DOHH2 (cell line): ENCODE measurements at regions not wholly inside any gene's neighbourhood (a gene's known extent, or its start where the extent isn't known, plus 50 kb on each side); places are given as distances from the start of the nearest gene placed in this dataset.
"Not testable (repeated sequence)": the region's sequence is repeated elsewhere in the genome, so short reads cannot be mapped to it uniquely, and the experiment has no call there.

ENCODE experiments used
- H3F3A ChIP-seq: fragments of 200-600 bp; sonication (generic), shearing (Covaris generic); 2 replicates; pipeline ENCODE4 v1.6.0; 2016; ENCODE audit warnings: antibody characterized with exemption, mild to moderate bottlenecking; ENCODE audit not compliant: control insufficient read depth, insufficient read depth
- H3K27ac ChIP-seq: fragments of 200-600 bp; sonication (generic); 2 replicates; pipeline ENCODE4 v1.5.1; 2014; ENCODE audit warnings: low read depth, mild to moderate bottlenecking, low read length, moderate library complexity
- H3K27me3 ChIP-seq: fragments of 200-600 bp; sonication (generic); 2 replicates; pipeline ENCODE4 v1.6.1; 2014; ENCODE audit warnings: mild to moderate bottlenecking, low read length, mixed read lengths; ENCODE audit not compliant: control insufficient read depth
- H3K36me3 ChIP-seq: fragments of 200-600 bp; sonication (generic); 2 replicates; pipeline ENCODE4 v1.6.1; 2014; ENCODE audit warnings: mild to moderate bottlenecking, low read length, moderate library complexity, mixed read lengths; ENCODE audit not compliant: control insufficient read depth
- H3K4me1 ChIP-seq: fragments of 200-600 bp; sonication (generic); 2 replicates; pipeline ENCODE4 v1.6.1; 2014; ENCODE audit warnings: mild to moderate bottlenecking, low read length, mixed read lengths; ENCODE audit not compliant: control insufficient read depth
- H3K4me2 ChIP-seq: fragments of 200-600 bp; sonication (generic); 2 replicates; pipeline ENCODE4 v1.6.0; 2014; ENCODE audit warnings: mild to moderate bottlenecking, low read length, moderate library complexity
- H3K4me3 ChIP-seq: fragments of 200-600 bp; sonication (generic); 2 replicates; pipeline ENCODE4 v1.5.1; 2014; ENCODE audit warnings: mild to moderate bottlenecking, low read length, mixed read lengths
- H3K79me2 ChIP-seq: fragments of 200-600 bp; sonication (generic); 2 replicates; pipeline ENCODE4 v1.6.1; 2014; ENCODE audit warnings: mild to moderate bottlenecking, low read length, mixed read lengths; ENCODE audit not compliant: control insufficient read depth
- H3K9me2 ChIP-seq: fragments of 200-600 bp; sonication (generic); replicated peaks from 2 replicates; pipeline ENCODE4 v1.6.1; 2014; ENCODE audit warnings: mild to moderate bottlenecking, low read length, mixed read lengths; ENCODE audit not compliant: control insufficient read depth
- H3K9me3 ChIP-seq: fragments of 200-600 bp; sonication (generic); 2 replicates; pipeline ENCODE4 v1.6.1; 2014; ENCODE audit warnings: antibody characterized with exemption, low read length, mixed read lengths; ENCODE audit not compliant: control insufficient read depth, insufficient read depth
- H4K20me1 ChIP-seq: fragments of 200-600 bp; sonication (generic); 2 replicates; pipeline ENCODE4 v1.6.0; 2014; ENCODE audit warnings: low read depth, mild to moderate bottlenecking, antibody characterized with exemption, low read length, moderate library complexity; ENCODE audit not compliant: control insufficient read depth, insufficient read depth
- EZH2phosphoT487 ChIP-seq: fragments of 200-600 bp; sonication (generic); IDR thresholded peaks from 2 replicates; pipeline ENCODE4 v1.6.1; 2017; ENCODE audit warnings: borderline replicate concordance, mild to moderate bottlenecking, antibody characterized with exemption, low read length, moderate library complexity, mixed read lengths
- TF ChIP-seq, protein P1 (sequence below): fragments of 200-600 bp; sonication (generic); IDR thresholded peaks from one replicate; pipeline ENCODE4 v1.5.1; 2014; ENCODE audit warnings: antibody characterized with exemption, mild to moderate bottlenecking, low read depth, low read length; ENCODE audit not compliant: poor library complexity, severe bottlenecking

DNA sequence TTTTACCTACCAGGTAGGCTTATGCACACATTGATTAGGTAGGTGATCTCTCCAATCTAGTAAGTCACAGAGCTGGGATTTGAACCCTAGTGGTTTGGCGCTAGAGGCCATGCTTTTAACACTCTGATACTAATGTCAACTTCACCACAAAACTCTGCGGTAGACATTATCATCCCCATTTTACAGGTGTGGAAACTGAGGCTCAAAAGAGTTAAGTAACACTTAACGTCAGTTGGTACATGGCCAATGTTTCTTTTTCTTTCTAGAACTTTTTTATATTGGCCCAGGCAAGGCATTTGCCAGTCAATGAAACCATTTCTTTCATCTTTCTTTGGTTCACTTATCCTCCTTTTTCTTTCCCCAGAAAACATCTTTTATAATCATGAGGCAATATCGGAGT, 95.9 kb upstream of the KIF26B start:
- Histone ChIP-seq H3K9me3 (no peaks in the 10 kb centered on the region), H3K79me2 (no peaks in the 10 kb centered on the region), H3K4me3 (no peak overlapping the region), H3K4me2 (no peak overlapping the region), H3K9me2 (no peaks in the 10 kb centered on the region), H3K27ac (no peak overlapping the region), H3K27me3 (no peaks in the 10 kb centered on the region), H3K4me1 (no peaks in the 10 kb centered on the region), H4K20me1 (no peaks in the 10 kb centered on the region), H3K36me3 (no peaks in the 10 kb centered on the region), H3F3A (no peaks in the 10 kb centered on the region)
- no peak for TF ChIP-seq EZH2phosphoT487
- TF ChIP-seq, protein P1, sequence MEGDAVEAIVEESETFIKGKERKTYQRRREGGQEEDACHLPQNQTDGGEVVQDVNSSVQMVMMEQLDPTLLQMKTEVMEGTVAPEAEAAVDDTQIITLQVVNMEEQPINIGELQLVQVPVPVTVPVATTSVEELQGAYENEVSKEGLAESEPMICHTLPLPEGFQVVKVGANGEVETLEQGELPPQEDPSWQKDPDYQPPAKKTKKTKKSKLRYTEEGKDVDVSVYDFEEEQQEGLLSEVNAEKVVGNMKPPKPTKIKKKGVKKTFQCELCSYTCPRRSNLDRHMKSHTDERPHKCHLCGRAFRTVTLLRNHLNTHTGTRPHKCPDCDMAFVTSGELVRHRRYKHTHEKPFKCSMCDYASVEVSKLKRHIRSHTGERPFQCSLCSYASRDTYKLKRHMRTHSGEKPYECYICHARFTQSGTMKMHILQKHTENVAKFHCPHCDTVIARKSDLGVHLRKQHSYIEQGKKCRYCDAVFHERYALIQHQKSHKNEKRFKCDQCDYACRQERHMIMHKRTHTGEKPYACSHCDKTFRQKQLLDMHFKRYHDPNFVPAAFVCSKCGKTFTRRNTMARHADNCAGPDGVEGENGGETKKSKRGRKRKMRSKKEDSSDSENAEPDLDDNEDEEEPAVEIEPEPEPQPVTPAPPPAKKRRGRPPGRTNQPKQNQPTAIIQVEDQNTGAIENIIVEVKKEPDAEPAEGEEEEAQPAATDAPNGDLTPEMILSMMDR, result no peak

DNA sequence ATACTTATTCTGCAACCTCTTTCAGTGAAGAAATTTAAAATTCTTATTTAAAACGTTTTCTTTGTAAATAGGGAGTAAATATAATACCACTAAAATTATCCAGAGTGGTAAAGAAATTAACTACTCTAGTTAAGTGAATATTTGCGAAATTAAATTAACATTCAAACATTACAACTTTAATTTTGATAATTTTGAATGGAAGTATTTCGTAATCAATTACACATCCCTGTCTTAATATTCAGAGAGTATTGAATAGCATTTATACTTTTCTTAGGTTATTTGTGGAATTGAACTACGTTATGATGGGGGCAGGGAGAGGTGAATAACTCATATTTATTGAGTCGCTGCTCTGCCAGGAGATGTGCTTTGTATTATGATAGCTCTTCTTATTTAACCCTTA, 96.3 kb upstream of the KIF26B start:
- Histone ChIP-seq H3K4me3 (no peak overlapping the region), H3K4me1 (no peaks in the 10 kb centered on the region), H3K4me2 (no peak overlapping the region), H4K20me1 (no peaks in the 10 kb centered on the region), H3F3A (no peaks in the 10 kb centered on the region), H3K27ac (no peak overlapping the region), H3K27me3 (no peaks in the 10 kb centered on the region), H3K79me2 (no peaks in the 10 kb centered on the region), H3K9me2 (no peaks in the 10 kb centered on the region), H3K9me3 (no peaks in the 10 kb centered on the region), H3K36me3 (no peaks in the 10 kb centered on the region)
- TF ChIP-seq EZH2phosphoT487, result no peak
- TF ChIP-seq, protein P1, result no peak

DNA sequence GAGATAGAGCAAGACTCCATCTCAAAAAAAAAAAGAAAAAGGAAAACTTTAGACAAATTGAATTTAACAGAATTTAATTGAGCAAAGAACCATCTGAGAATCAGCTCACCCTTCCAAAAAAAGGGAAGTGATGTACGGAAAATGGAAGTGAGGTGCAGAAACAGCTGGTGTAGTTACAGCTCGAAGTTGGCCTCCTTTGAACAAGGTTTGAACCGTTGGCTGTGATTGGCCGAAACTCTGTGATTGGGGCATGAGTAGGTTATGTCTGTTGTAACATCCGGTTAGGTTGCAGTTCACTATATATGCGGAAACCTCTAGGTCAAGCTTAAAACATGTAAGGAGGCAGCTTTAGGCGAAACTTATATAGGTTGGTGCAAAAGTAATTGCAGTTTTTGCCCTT, 97.9 kb upstream of the KIF26B start:
- Histone ChIP-seq H3K4me2 (no peak overlapping the region), H3K27ac (no peak overlapping the region), H3F3A (no peaks in the 10 kb centered on the region), H3K4me1 (no peaks in the 10 kb centered on the region), H3K79me2 (no peaks in the 10 kb centered on the region), H4K20me1 (no peaks in the 10 kb centered on the region), H3K9me2 (no peaks in the 10 kb centered on the region), H3K4me3 (no peak overlapping the region), H3K36me3 (no peaks in the 10 kb centered on the region), H3K9me3 (no peaks in the 10 kb centered on the region), H3K27me3 (no peaks in the 10 kb centered on the region)
- TF ChIP-seq EZH2phosphoT487, result no peak
- TF ChIP-seq, protein P1, result no peak

DNA sequence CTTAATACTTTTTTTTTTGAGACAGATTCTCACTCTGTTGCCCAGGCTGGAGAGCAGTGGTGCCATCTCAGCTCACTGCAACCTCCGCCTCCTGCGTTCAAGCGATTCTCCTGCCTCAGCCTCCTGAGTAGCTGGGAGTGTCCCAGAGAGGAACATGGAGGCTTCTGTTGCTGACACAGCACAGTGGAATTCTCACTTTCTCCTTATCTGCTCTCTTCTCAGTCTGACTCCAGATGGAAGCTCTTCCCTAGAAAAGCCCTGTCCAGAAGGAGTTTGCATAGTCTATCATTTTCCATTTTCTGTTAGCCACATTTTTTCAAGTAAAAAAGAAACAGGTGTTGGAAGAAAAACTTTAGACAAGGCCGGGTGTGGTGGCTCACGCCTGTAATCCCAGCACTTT, 98.5 kb upstream of the KIF26B start:
- H3K27ac ChIP-seq, H3K79me2 ChIP-seq, H3K4me1 ChIP-seq: not testable (repeated sequence)

More for the DNA sequence above, 98.5 kb upstream of the KIF26B start:
- H3F3A ChIP-seq, H3K27me3 ChIP-seq, H4K20me1 ChIP-seq, H3K36me3 ChIP-seq, H3K4me3 ChIP-seq, H3K9me2 ChIP-seq, H3K4me2 ChIP-seq, H3K9me3 ChIP-seq: not testable (repeated sequence)
